Heart right ventricle (tissue), 16 donors: ENCODE measurements at regions not wholly inside any gene's neighbourhood (a gene's known extent, or its start where the extent isn't known, plus 50 kb on each side); places are given as distances from the start of the nearest gene placed in this dataset.

ENCODE experiments used
- ATAC-seq, 8 donors: fragments of 200-7000 bp; cut with Tn5 transposase; one replicate each; pipeline ENCODE4 v1.9.1; 2020; ENCODE audit warnings: mild to moderate bottlenecking in 8 of 8, moderate library complexity in 8 of 8, moderate number of reproducible peaks in 1 of 8
- DNase-seq, 2 donors: peaks; one replicate each; pipeline ENCODE4 v3.0.0-alpha.2; 2020
- H3K27ac ChIP-seq, 10 donors: fragments of 200-600 bp; sonication (generic) in 2 of 10; one replicate each; pipeline versions ENCODE4 v1.5.0 to v1.8.0; 2020 to 2022; ENCODE audit warnings: mild to moderate bottlenecking in 3 of 10
- H3K27me3 ChIP-seq, 7 donors: fragments of 200-600 bp; one replicate each; pipeline ENCODE4 v1.8.0; 2021 to 2022; ENCODE audit warnings: mild to moderate bottlenecking in 2 of 7
- H3K36me3 ChIP-seq, 9 donors: fragments of 200-600 bp; sonication (generic) in 1 of 9; one replicate each; pipeline versions ENCODE4 v1.5.0 to v1.8.0; 2020 to 2022; ENCODE audit warnings: mild to moderate bottlenecking in 2 of 9
- H3K4me1 ChIP-seq, 9 donors: fragments of 200-600 bp; sonication (generic) in 1 of 9; one replicate each; pipeline versions ENCODE4 v1.5.0 to v1.8.0; 2020 to 2022; ENCODE audit warnings: mild to moderate bottlenecking in 4 of 9
- H3K4me3 ChIP-seq, 10 donors: fragments of 200-600 bp; sonication (generic) in 2 of 10; one replicate each; pipeline versions ENCODE4 v1.5.0 to v1.8.0; 2020 to 2022; ENCODE audit warnings: mild to moderate bottlenecking in 7 of 10, moderate library complexity in 2 of 10
- H3K9me3 ChIP-seq, 11 donors: fragments of 200-600 bp in 10 of 11; sonication (generic) in 2 of 11; one replicate each; pipeline versions ENCODE4 v1.5.0 to v1.8.0; 2013 to 2022; ENCODE audit warnings: mild to moderate bottlenecking in 2 of 11, control low read depth in 1 of 11, moderate library complexity in 1 of 11
- CTCF ChIP-seq, 9 donors: fragments of 200-600 bp; sonication (generic) in 2 of 9; IDR thresholded peaks; one replicate each; pipeline versions ENCODE4 v1.5.0 to v1.8.0; 2021 to 2022; ENCODE audit warnings: antibody characterized with exemption in 9 of 9, mild to moderate bottlenecking in 5 of 9, moderate library complexity in 1 of 9
- WGBS, 2 donors: extraction: QIAGEN DNeasy Blood & Tissue Kit; methylation state at CpG; one replicate each; pipeline ENCODE4 v1.1.7; 2013; ENCODE audit warnings: inconsistent platforms in 1 of 2; 5-methylcytosine and 5-hydroxymethylcytosine counted together
- intact Hi-C, 10 donors: fragments of 100-400 bp; cut with DNase I; formaldehyde crosslinking; loops; one replicate each; pipeline versions ENCODE4 v1.11.1 to v1.14.2; 2022
- donor health status: Arrhythmogenic right ventricular cardiomyopathy.
- donor health status: ischemic (EF 13 %, LVEDD 7.1; RV severe dilation, severe dysfunction).
- donor health status: healthy with polysubstance abuse.
- donor health status: DM: no; HTN: yes; CAD: no.
- donor health status: DM: no; HTN: no; CAD: no.
- donor health status: ischemic (EF 25% LVEDD 6.9; RV normal size, moderate dysfunction).
- donor health status: ischemic (EF 25% LVEDD 5.7; RV mildly dilated, moderate dysfunction).
- donor health status: healthy.
- donor health status: DM: yes; HTN: yes; CAD: no.
- donor health status: Ischemic cardiomyopathy.
- donor health status: ischemic (EF 35%, LVEDD 5.7; RV mildly dilated, moderate dysfunction).
- donor health status: nonischemic (EF 11% LVEDD 7.7; RV severe dilation, severe dysfunction).
- donor health status: DM: yes; HTN: yes; CAD: no.
- donor health status: PGD.
- donor health status: ischemic (EF 29% LVEDD 5.4; RV normal size, mild dysfunction).
- donor health status: nonischemic (EF 23%, LVEDD 6.1; RV moderate dilation, normal function).

- Histone ChIP-seq H3K36me3 (no peaks in the 10 kb centered on the region), H3K4me3 (no peak overlapping the region), H3K4me1 (peaks cover 0 to 72% (median 44%) of the 10 kb centered on the region in 9 donors), H3K27ac (peak overlapping the region in 1 of 10 donors; percentile 6), H3K9me3 (no peaks in the 10 kb centered on the region), H3K27me3 (no peaks in the 10 kb centered on the region)
- intact Hi-C loops: loop anchor here in 2 of 10 donors (10.0 kb wide), 2 partner anchors 146 to 314 kb away; no protein-coding TSS in a partner anchor
- DNase-seq (no peak), ATAC-seq (no peak)
- no peak for TF ChIP-seq CTCF (IDR thresholded peaks at IDR 0.05)
- 82 to 83% methylated on average over 2 of the region's 2 CpGs for WGBS, 2 donors
These were observed 199.1 kb upstream of the KRR1 start for GRCh38 chr12:75710361-75711069.

GRCh38 chr12:75709503-75709902 is 198.1 kb upstream of the KRR1 start:
- WGBS, 2 donors: 41 to 44% methylated on average over 2 of the region's 2 CpGs
- ATAC-seq (peak in 4 of 8 donors; percentile 26 to 47 (median 40)), DNase-seq (no peak)
- Histone ChIP-seq H3K4me1 (peaks cover 0 to 79% (median 48%) of the 10 kb centered on the region in 9 donors), H3K36me3 (no peaks in the 10 kb centered on the region), H3K4me3 (no peak overlapping the region), H3K27ac (peak overlapping the region in 5 of 10 donors; percentile 40 to 87 (median 78)), H3K9me3 (no peaks in the 10 kb centered on the region), H3K27me3 (no peaks in the 10 kb centered on the region)
- TF ChIP-seq CTCF (IDR thresholded peaks at IDR 0.05): no peak
- intact Hi-C loops: loop anchor here in 1 of 10 donors (5.0 kb wide), 1 partner anchor 323 kb away; the partner anchor contains the start of gene PHLDA1

GRCh38 chr12:75708802-75709201 is 197.4 kb upstream of the KRR1 start:
- no peak for TF ChIP-seq CTCF (IDR thresholded peaks at IDR 0.05)
- ATAC-seq: no peak
- Histone ChIP-seq H3K27me3 (no peaks in the 10 kb centered on the region), H3K27ac (peak overlapping the region in 5 of 10 donors; percentile 40 to 87 (median 78)), H3K9me3 (no peaks in the 10 kb centered on the region), H3K36me3 (no peaks in the 10 kb centered on the region), H3K4me1 (peaks cover 0 to 81% (median 52%) of the 10 kb centered on the region in 9 donors), H3K4me3 (no peak overlapping the region)
- DNase-seq: no peak
- 37 to 56% methylated on average over 1 of the region's 1 CpG for WGBS, 2 donors
- intact Hi-C loops: loop anchor here in 1 of 10 donors (5.0 kb wide), 1 partner anchor 323 kb away; the partner anchor contains the start of gene PHLDA1

- DNase-seq (no peak), ATAC-seq (no peak)
- no peak for TF ChIP-seq CTCF (IDR thresholded peaks at IDR 0.05)
- Histone ChIP-seq H3K27ac (peak overlapping the region in 5 of 10 donors; percentile 67 to 87 (median 78)), H3K4me3 (no peak overlapping the region), H3K4me1 (peaks cover 0 to 81% (median 52%) of the 10 kb centered on the region in 9 donors), H3K36me3 (no peaks in the 10 kb centered on the region), H3K9me3 (no peaks in the 10 kb centered on the region), H3K27me3 (no peaks in the 10 kb centered on the region)
- WGBS, 2 donors: 74 to 75% methylated on average over 3 of the region's 3 CpGs
- intact Hi-C loops: loop anchor here in 1 of 10 donors (5.0 kb wide), 1 partner anchor 324 kb away; the partner anchor contains the start of gene PHLDA1
These were observed 196.6 kb upstream of the KRR1 start for GRCh38 chr12:75707983-75708382.
